HEK293T (cell line): ENCODE measurements at regions not wholly inside any gene's neighbourhood (a gene's known extent, or its start where the extent isn't known, plus 50 kb on each side); places are given as distances from the start of the nearest gene placed in this dataset.

ENCODE experiments used
- FOXK2 ChIP-seq: fragments of 450-650 bp; IDR thresholded peaks from 2 replicates; pipeline ENCODE4 v1.6.1; 2016; ENCODE audit warnings: mild to moderate bottlenecking
- SP1 ChIP-seq: fragments of 450-650 bp; IDR thresholded peaks from 2 replicates; pipeline ENCODE4 v1.6.1; 2017
- SUZ12 ChIP-seq: fragments of 450-650 bp; IDR thresholded peaks from 2 replicates; pipeline ENCODE4 v1.6.1; 2016; ENCODE audit warnings: mild to moderate bottlenecking
- ZNF384 ChIP-seq: fragments of 450-650 bp; IDR thresholded peaks from 2 replicates; pipeline ENCODE4 v1.6.1; 2016

GRCh38 chr2:145864501-145864900 lies 1344.6 kb upstream of the ZEB2 start:
- TF ChIP-seq FOXK2 = no peak
- TF ChIP-seq ZNF384 = no peak
- TF ChIP-seq SUZ12 = no peak
- no peak for TF ChIP-seq SP1
